ENCODE measurements at regions not wholly inside any gene's neighbourhood (a gene's known extent, or its start where the extent isn't known, plus 50 kb on each side); places are given as distances from the start of the nearest gene placed in this dataset.

- TF ChIP-seq CTCF (IDR thresholded peaks at IDR 0.05) = no peak
- TF ChIP-seq ZFX (IDR thresholded peaks at IDR 0.05; ENCODE audit: borderline replicate concordance) = no peak
Observed at GRCh38 chr21:36544545-36544944, 64.6 kb upstream of the CLDN14 start.

All from 22Rv1 (cell line).